HFF-Myc (cell line): ENCODE measurements at regions not wholly inside any gene's neighbourhood (a gene's known extent, or its start where the extent isn't known, plus 50 kb on each side); places are given as distances from the start of the nearest gene placed in this dataset.

Source experiments
- DNase-seq: peaks from one replicate; pipeline ENCODE4 v3.0.0-alpha.2; 2011; ENCODE audit warnings: low read depth; ENCODE audit errors: extremely low read depth
- H3K4me3 ChIP-seq: replicated peaks from 2 replicates; pipeline ENCODE4 v1.5.1; 2011; ENCODE audit warnings: low read depth, mild to moderate bottlenecking, control low read depth, low read length
- TF ChIP-seq, protein P1 (sequence below): IDR thresholded peaks from 2 replicates; pipeline ENCODE4 v1.5.1; 2012; ENCODE audit warnings: mild to moderate bottlenecking, low read depth, low read length, control low read depth; ENCODE audit errors: missing control alignments

GRCh38 chr17:77439189-77440018, 298.6 kb downstream of the SEC14L1 start:
- TF ChIP-seq, protein P1, sequence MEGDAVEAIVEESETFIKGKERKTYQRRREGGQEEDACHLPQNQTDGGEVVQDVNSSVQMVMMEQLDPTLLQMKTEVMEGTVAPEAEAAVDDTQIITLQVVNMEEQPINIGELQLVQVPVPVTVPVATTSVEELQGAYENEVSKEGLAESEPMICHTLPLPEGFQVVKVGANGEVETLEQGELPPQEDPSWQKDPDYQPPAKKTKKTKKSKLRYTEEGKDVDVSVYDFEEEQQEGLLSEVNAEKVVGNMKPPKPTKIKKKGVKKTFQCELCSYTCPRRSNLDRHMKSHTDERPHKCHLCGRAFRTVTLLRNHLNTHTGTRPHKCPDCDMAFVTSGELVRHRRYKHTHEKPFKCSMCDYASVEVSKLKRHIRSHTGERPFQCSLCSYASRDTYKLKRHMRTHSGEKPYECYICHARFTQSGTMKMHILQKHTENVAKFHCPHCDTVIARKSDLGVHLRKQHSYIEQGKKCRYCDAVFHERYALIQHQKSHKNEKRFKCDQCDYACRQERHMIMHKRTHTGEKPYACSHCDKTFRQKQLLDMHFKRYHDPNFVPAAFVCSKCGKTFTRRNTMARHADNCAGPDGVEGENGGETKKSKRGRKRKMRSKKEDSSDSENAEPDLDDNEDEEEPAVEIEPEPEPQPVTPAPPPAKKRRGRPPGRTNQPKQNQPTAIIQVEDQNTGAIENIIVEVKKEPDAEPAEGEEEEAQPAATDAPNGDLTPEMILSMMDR = no peak
- DNase-seq = no peak

DNA sequence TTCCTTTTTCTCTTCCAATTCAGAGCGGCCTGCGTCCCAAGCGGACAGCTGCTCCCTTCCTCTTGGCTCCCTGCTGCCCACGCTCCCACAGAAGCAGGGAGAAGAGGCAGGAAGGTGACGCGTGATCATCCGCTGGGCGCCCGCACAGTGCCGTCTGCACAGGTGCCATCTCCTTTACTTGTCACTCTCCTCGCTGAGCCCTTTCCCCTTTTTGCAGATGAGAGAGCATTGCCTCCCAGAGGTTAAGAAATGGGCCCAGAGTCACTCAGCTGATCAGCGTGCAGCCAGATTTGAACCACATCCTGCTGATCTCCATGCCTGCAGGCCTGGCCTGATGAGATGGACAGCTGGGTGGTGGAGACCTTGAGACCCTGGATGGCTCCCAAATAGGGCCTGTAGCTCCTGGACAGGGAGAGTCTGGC, 299.8 kb downstream of the SEC14L1 start:
- TF ChIP-seq, protein P1 = no peak
- DNase-seq = no peak
- no peak overlapping the region for H3K4me3 ChIP-seq

More at GRCh38 chr17:77439189-77440018, 298.6 kb downstream of the SEC14L1 start:
- H3K4me3 ChIP-seq = no peak overlapping the region

DNA sequence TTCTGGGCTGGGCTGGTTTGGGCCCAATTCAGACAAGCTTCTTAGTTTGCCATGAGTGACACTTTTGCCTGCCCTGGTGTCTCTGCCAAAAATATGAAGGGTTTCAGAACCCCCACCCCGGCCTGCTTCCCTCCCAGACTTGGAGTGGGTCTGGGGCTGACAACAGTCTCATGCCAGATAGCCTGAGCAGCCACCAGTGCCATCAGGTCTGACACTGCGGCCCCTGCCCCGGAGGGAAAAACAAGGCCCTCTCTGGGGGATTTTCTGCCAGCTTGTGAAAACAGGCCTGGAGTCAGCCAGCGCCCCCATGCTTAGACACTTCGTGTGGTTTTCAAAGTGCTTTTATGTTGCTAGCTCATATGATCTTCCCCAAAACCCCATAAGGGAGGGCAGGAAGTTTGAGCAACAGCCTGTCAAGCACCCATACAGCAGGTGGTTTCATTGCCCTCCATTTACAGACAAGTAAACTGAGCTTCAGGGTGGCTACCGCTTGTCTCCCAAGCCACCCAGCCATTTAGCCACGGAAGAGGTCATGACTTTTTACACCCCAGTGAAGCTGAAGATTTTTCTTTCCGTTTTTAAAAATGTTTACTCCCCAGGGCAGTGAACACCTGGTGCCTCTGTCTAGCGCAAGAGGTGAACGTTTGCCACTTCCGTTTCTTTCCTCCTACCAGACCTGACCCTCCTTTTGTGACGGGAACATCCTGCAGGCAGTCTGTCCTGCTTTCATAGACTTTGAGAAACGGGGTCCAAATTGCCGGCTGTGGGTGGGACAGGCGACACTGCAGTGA, 300.6 kb downstream of the SEC14L1 start:
- DNase-seq = no peak
- no peak overlapping the region for H3K4me3 ChIP-seq
- TF ChIP-seq, protein P1 = no peak

DNA sequence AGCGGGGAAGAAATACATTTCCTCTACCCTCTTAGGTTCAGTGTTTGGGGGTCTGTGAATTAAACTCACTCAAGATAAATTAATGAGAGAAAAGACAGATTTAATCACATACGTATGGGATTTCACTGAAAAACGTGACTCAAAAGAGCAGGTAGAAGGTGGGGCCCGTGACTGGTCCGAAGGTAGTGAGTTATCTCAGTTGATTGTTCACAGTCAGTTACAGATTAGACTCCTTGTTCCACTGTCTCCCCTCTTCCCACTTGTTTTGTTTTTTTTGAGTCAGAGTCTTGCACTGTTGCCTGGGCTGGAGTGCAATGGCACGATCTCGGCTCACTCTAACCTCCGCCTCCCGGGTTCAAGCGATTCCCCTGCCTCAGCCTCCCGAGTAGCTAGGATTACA, 301.2 kb downstream of the SEC14L1 start:
- DNase-seq = no peak
- TF ChIP-seq, protein P1 = no peak
- H3K4me3 ChIP-seq = no peak overlapping the region

- TF ChIP-seq, protein P1 = no peak
Measured at GRCh38 chr17:77442976-77443747, 302.4 kb downstream of the SEC14L1 start.

GRCh38 chr17:77443748-77444260, 303.0 kb downstream of the SEC14L1 start:
- no peak for DNase-seq
- TF ChIP-seq, protein P1 = no peak
- no peak overlapping the region for H3K4me3 ChIP-seq

More at GRCh38 chr17:77442976-77443747, 302.4 kb downstream of the SEC14L1 start:
- no peak for DNase-seq
- no peak overlapping the region for H3K4me3 ChIP-seq
